ENCODE measurements at regions not wholly inside any gene's neighbourhood (a gene's known extent, or its start where the extent isn't known, plus 50 kb on each side); places are given as distances from the start of the nearest gene placed in this dataset.

DNA sequence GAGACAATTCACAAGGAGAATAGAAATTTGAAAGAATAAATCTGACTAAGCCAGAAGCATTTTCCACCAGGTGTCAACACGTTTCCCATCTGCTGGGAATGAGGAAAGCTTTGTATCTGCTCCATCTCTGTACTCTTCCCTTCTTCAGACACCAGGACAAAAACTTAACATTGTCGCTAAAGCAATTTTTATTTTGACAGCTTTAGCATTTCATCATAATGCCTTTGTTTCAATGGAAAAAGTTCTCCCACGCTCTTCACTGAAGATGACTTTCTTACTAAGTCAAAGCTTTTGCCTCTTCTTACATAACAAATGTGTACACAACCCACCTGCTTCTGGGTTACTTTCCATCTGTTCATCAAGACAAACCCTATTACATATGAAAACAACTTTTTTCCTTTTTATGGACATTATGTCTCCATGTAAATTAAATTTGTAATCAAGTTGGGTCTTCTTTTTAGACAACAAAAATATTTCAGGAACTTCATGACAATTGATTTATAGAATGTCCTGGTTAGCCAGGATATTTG is 141.7 kb upstream of the GUCY1A1 start:
- no peak for DNase-seq (ENCODE audit: low read depth in 4 of 4, low spot score in 2 of 4)

- DNase-seq (ENCODE audit: low read depth in 4 of 4, low spot score in 2 of 4) = no peak
Observed at GRCh38 chr4:155523358-155523757, 143.3 kb upstream of the GUCY1A1 start.

DNA sequence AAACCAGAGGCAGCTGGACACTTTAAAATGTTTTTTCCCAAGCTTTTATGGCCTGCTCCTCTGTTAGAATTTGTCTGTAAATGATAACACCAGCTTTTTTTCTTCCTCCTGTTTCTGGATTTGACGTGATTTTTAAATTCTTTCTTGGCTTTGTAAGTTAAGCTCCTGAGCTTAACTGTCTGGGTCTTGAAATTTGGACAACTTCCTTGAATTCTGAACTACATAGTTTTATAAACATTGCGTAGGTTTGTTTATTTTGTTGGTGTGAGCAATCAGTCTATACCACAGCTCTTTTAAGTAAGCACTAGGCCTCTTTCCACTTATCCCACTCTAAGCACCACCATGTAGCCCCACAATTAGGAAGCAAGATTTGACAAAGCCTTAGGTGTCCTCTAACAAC is 144.4 kb upstream of the GUCY1A1 start:
- no peak for DNase-seq (ENCODE audit: low read depth in 4 of 4, low spot score in 2 of 4)

- DNase-seq (ENCODE audit: low read depth in 4 of 4, low spot score in 2 of 4) = no peak
Observed at GRCh38 chr4:155521382-155521781, 144.6 kb upstream of the MAP9 start.

DNA sequence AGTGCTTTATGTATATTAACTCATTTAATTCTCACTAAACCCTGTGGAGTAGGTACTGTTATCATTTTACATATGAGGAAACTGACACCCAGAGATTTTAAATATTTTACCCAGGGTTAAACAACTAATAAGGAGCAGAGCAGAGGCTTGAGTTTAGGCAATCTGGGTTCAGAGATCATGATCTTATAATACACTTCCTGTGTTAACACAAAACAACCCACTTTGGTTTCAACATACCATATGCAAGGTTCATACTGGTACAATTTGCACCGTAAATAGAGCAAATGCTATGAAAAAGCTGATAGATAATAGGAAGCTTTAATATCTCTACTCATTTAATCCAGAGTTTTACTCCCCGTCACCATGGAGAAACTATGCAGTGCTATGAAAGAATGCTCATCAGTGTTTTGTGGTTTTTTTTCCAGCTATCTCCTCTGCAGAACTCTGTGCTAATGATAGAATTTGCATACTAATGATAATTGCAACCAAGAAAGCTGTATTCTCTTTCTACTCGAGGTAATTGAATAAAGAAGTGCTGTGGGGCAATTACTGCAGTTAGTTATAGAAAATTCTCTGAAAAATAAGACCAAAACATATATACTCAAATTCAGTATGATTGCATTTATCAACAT is 138.8 kb upstream of the MAP9 start:
- no peak for DNase-seq (ENCODE audit: low read depth in 4 of 4, low spot score in 2 of 4)

- DNase-seq (ENCODE audit: low read depth in 4 of 4, low spot score in 2 of 4) = no peak
Observed at GRCh38 chr4:155514628-155515027, 137.9 kb upstream of the MAP9 start.

- DNase-seq (ENCODE audit: low read depth in 4 of 4, low spot score in 2 of 4) = no peak
Observed at GRCh38 chr4:155512817-155513216, 136.1 kb upstream of the MAP9 start.

- DNase-seq (ENCODE audit: low read depth in 4 of 4, low spot score in 2 of 4) = no peak
Observed at GRCh38 chr4:155512046-155512445, 135.3 kb upstream of the MAP9 start.

GRCh38 chr4:155510771-155511170 is 134.0 kb upstream of the MAP9 start:
- no peak for DNase-seq (ENCODE audit: low read depth in 4 of 4, low spot score in 2 of 4)

GRCh38 chr4:155509555-155509954 is 132.8 kb upstream of the MAP9 start:
- no peak for DNase-seq (ENCODE audit: low read depth in 4 of 4, low spot score in 2 of 4)

- DNase-seq (ENCODE audit: low read depth in 4 of 4, low spot score in 2 of 4) = no peak
Observed at GRCh38 chr4:155506745-155507144, 130.0 kb upstream of the MAP9 start.

DNA sequence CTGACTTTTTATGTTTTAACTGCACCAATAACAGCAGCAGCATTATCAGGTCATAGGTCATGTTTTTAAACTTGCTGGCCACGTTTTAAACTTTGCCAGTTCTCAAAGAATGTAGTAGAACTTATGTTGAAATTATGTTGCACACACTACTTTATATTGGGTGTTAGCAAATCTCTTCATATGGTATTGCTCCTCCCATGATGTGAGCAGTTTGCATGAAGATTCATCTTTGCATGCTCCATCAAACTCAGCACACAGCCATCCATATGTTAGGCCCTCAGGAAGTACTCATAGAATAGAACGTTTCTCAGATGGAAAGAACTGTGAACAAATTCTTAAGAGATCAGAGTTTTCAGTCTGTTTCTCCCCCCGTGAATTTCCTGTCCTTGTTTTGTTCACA is 128.6 kb upstream of the MAP9 start:
- DNase-seq (ENCODE audit: low read depth in 4 of 4, low spot score in 2 of 4) = no peak

- no peak for DNase-seq (ENCODE audit: low read depth in 4 of 4, low spot score in 2 of 4)
Observed at GRCh38 chr4:155497306-155497705, 120.5 kb upstream of the MAP9 start.

DNA sequence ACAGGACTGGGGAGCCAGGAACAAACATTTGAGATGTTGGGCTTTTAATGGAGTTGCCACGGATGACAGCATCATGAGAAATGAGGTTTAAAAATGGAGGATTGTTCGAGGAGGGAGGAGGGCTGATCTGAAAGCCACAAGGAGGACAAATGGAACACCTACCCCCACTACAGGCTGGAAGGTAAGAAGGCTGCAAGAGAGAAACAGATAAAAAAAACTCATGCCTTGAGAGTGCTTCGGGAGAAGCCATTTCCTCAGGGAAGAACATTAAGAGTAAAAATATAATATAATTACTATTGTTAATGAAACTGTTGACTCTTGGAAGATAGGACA is 119.5 kb upstream of the MAP9 start:
- no peak for DNase-seq (ENCODE audit: low read depth in 4 of 4, low spot score in 2 of 4)

DNA sequence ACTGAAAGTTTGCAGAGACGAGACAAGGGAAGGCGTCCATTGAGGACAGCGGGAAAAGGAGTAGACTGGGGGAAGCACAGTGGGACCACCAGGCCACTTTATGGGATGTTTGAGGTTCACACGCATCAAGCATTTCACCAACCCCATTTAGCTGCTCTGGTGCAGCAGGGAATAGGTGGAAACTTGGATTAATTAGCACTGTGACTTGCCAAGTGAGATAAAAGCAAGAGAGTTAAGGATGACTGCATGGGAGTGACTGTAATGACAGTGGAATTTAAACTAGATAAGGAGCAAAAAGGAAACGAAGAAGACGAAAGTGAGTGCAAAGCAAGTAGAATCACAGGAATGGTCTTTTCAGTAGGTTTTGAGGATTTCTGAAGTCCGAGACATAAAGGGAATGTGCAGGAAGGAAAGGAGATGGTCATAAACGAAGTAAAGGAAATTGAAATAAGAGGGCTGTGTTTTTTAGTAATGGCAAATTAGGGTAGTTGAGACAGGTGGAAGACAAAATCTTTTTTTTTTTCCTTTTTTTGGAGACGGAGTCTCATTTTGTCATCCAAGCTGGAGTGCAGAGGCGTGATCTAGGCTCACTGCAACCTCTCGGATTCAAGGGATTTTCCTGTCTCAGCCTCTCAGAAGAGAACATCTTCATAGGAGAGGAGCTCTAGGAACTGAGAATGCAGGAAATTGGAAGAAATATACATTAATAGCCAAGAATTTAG is 119.0 kb upstream of the MAP9 start:
- no peak for DNase-seq (ENCODE audit: low read depth in 4 of 4, low spot score in 2 of 4)

DNA sequence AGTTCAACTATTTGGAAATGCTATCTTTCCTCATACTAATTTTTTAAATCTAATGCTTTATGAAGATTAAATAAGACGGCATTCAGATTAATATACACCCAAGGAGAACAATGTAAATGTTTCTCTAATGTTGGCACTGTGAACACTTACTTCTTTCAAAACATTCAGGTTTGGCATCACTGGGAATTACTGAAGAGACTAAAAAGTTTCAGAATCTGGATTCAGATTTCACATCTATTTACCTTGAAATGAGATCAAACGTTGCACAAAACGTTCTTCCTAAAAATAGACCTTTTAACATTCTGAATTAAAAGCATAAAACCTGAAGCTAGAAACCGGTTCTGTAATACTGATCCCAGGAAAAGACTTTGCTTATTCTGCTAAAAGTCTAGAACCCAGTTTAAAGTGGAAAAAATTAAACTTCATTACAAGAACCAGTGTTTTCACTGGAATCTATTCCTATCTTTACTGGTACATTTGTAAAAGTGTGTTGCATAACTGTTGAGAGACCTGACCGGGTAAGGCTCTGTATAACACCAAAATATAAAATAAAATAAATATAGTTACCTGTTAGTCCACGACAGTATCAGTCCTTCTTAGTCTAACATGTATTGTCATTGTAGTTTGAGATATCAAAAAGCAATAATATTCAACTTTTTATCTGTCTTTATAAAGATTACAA is 117.4 kb upstream of the MAP9 start:
- DNase-seq (ENCODE audit: low read depth in 4 of 4, low spot score in 2 of 4) = no peak

- DNase-seq (ENCODE audit: low read depth in 4 of 4, low spot score in 2 of 4) = no peak
Observed at GRCh38 chr4:155491336-155492120, 114.8 kb upstream of the MAP9 start.

DNA sequence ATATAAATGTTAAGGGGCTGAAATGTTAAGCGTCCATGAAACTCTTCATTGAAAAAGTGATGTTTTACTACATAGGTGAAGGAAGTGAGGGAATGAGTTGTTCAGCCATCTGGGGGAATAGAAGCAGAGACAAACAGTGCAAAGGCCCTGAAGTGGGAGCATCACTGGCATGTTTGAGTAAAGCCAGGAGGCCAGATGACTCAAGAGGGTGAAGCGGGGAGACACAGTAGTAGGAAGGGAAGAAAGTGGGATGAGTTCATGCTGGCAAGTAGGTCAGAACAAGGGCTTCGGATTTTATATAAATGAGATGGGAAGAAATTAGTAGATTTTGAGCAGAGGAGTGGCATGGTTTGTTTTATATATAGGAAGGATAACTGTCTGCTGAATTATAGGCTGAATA is 112.5 kb upstream of the MAP9 start:
- no peak for DNase-seq (ENCODE audit: low read depth in 4 of 4, low spot score in 2 of 4)

- no peak for DNase-seq (ENCODE audit: low read depth in 4 of 4, low spot score in 2 of 4)
Observed at GRCh38 chr4:155488691-155489090, 111.9 kb upstream of the MAP9 start.

- DNase-seq (ENCODE audit: low read depth in 4 of 4, low spot score in 2 of 4) = no peak
Observed at GRCh38 chr4:155487210-155487609, 110.4 kb upstream of the MAP9 start.

GRCh38 chr4:155481150-155481549 is 104.4 kb upstream of the MAP9 start:
- no peak for DNase-seq (ENCODE audit: low read depth in 4 of 4, low spot score in 2 of 4)

Data from left renal cortex interstitium (tissue), 4 donors.